ENCODE measurements at regions not wholly inside any gene's neighbourhood (a gene's known extent, or its start where the extent isn't known, plus 50 kb on each side); places are given as distances from the start of the nearest gene placed in this dataset.

- TF ChIP-seq CTCF (IDR thresholded peaks at IDR 0.05; ENCODE audit: extremely low read depth, missing control alignments): no peak
- DNase-seq (ENCODE audit: low spot score): no peak
Measured at GRCh38 chr3:104149154-104149553, 1217.6 kb upstream of the ALCAM start.

- TF ChIP-seq CTCF (IDR thresholded peaks at IDR 0.05; ENCODE audit: extremely low read depth, missing control alignments): no peak
- no peak for DNase-seq (ENCODE audit: low spot score)
Measured at GRCh38 chr3:104150724-104151123, 1216.0 kb upstream of the ALCAM start.

- DNase-seq (ENCODE audit: low spot score): no peak
- TF ChIP-seq CTCF (IDR thresholded peaks at IDR 0.05; ENCODE audit: extremely low read depth, missing control alignments): no peak
Measured at GRCh38 chr3:104154896-104155295, 1211.8 kb upstream of the ALCAM start.

- TF ChIP-seq CTCF (IDR thresholded peaks at IDR 0.05; ENCODE audit: extremely low read depth, missing control alignments): no peak
- no peak for DNase-seq (ENCODE audit: low spot score)
Measured at GRCh38 chr3:104165866-104166265, 1200.8 kb upstream of the ALCAM start.

GRCh38 chr3:104168386-104168785 is 1198.3 kb upstream of the ALCAM start:
- no peak for TF ChIP-seq CTCF (IDR thresholded peaks at IDR 0.05; ENCODE audit: extremely low read depth, missing control alignments)
- no peak for DNase-seq (ENCODE audit: low spot score)

- no peak for DNase-seq (ENCODE audit: low spot score)
- no peak for TF ChIP-seq CTCF (IDR thresholded peaks at IDR 0.05; ENCODE audit: extremely low read depth, missing control alignments)
Measured at GRCh38 chr3:104175696-104176095, 1191.0 kb upstream of the ALCAM start.

GRCh38 chr3:104176706-104177105 is 1190.0 kb upstream of the ALCAM start:
- TF ChIP-seq CTCF (IDR thresholded peaks at IDR 0.05; ENCODE audit: extremely low read depth, missing control alignments): no peak
- DNase-seq (ENCODE audit: low spot score): no peak

Data from GM20000 (cell line).